Caki2 (cell line): ENCODE measurements at regions not wholly inside any gene's neighbourhood (a gene's known extent, or its start where the extent isn't known, plus 50 kb on each side); places are given as distances from the start of the nearest gene placed in this dataset.
"Not testable (repeated sequence)": the region's sequence is repeated elsewhere in the genome, so short reads cannot be mapped to it uniquely, and the experiment has no call there.

Source experiments
- DNase-seq: peaks from one replicate; pipeline ENCODE4 v3.0.0-alpha.2; 2015; ENCODE audit warnings: low read depth
- in situ Hi-C: cut with HindIII; loops from 2 replicates; pipeline ENCODE4 v1.10.0; 2016; ENCODE audit warnings: low sequenced_read_pairs, low pct_unique_long_range_greater_than_20kb, mixed read lengths

DNA sequence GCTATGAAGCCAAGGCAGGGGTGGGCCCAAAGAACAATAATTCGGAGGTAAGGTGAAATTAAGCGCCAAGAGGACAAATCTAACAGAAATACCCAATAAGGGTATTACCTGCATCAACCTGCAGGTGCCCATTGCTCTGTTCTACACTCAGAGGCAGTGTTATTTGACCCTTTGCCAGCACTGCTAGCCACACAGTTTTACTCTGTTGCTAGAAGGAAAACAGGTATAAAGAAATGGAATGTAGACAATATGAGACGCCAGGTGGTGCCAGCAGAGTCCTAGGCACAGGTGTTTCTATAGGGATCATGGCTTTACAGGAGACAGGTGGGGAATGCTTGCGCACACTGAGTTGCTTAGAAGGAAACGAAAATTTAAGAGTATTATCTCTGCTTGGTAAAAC is 201.3 kb downstream of the HTR1A start:
- in situ Hi-C loops: no loop called here

DNA sequence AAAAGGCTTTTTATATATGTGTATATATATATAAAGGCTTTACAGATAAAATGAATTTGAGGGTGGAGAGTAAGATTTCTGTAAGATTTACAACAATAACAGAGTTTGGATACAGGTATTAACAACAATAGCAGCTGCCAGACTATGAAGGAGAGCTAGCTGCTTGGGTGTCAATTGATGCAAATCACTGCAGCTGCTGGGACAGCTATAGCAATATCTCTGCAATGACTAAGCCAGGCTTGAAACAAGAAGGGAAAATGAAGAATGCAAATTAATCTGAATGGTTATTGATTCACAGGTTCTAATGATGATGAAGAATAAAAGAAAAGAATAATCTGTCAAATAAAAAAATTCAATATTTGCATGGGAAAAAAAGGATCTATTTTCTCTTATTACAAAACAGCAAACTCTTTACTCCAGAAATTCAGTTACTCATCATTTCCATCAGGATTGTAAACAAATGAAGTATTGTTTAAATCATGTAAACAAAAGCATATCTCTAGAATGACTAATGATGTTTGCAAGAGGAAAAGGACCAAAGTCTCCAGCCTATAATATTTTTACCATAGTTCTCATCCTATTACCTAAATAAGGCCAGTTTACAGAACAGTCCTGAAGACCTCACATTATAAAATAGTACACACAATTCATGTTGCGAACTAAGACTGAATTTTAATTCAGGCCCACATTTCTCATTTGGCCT is 219.0 kb downstream of the HTR1A start:
- in situ Hi-C loops: no loop called here
- no peak for DNase-seq

More for the DNA sequence above, 201.3 kb downstream of the HTR1A start:
- no peak for DNase-seq

DNA sequence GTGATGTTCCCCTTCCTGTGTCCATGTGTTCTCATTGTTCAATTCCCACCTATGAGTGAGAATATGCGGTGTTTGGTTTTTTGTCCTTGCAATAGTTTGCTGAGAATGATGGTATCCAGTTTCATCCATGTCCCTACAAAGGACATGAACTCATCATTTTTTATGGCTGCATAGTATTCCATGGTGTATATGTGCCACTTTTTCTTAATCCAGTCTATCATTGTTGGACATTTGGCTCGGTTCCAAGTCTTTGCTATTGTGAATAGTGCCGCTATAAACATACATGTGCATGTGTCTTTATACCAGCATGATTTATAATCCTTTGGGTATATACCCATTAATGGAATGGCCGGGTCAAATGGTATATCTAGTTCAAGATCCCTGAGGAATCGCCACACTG is 229.4 kb downstream of the HTR1A start:
- in situ Hi-C loops, DNase-seq: not testable (repeated sequence)

DNA sequence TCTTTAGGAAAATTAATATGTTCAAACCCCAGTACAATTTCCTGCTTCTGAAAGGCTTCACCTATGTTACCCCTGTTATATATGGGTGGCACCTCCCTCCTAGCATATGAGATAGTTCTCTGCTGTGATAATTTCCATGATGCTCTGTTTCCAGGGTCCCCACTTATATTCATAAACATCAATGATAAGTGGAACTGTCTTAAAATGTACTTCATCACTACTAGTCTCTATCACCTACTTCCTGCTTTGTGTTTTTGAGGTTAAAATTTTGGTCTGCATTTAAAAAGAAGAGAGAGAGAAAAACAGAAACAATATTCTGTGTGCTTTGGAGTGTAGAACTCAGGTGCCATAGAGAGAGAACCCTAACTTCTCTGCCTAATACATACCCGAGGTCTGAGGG is 234.7 kb downstream of the HTR1A start:
- in situ Hi-C loops: no loop called here
- no peak for DNase-seq

DNA sequence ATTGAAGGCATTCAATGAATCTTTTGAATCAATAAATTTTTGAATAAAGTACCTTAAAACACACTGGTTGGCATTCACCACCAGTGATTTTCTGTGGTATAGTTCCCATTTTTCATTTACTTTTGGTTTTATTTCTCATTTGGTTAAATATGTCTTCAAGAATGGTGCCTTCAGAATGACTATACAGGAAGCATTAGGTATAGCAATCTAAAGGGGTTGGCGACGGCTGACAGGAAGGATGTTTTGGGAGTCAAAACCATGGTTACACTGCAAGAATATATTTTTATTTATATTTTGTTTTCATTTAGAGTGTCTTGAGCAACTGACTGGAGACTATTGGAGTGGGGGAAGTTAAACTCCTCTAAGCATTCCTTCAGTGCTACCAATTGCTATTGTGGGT is 235.7 kb downstream of the HTR1A start:
- no peak for DNase-seq
- in situ Hi-C loops: no loop called here

DNA sequence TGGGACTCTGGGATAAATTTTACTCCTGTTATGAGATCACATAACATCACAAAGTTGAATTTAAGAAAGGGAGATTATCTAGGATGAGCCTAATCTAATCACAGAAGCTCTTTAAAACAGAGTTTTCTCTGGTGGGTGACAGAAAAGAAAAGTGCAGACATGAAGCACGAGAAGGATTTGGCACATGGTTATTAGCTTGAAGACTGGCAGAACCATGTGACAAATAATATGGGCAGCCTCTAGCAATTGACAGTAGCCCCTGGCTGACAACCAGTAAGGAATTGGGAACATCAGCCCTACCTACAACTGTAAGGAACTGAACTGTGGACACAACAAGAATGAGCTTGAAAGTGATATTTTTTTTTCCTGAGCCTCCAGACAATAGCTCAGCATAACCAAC is 243.1 kb downstream of the HTR1A start:
- DNase-seq: no peak
- in situ Hi-C loops: no loop called here

DNA sequence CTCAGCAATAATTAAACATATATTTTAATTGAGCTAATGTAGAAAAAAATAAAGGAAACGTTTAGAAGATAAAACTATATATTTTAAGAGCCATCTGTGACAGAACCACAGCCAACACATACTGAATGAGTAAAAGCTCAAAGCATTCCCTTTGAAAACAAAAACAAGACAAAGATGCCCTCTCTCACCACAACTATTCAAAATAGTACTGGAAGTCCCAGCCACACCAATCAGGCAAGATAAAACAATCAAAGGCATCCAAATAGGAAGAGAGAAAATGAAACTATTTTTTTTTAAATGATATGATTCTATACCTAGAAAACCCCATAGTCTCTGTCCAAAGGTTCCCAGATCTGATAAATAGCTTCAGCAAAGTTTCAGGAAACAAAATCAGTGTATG is 262.0 kb downstream of the HTR1A start:
- in situ Hi-C loops: no loop called here
- DNase-seq: no peak

DNA sequence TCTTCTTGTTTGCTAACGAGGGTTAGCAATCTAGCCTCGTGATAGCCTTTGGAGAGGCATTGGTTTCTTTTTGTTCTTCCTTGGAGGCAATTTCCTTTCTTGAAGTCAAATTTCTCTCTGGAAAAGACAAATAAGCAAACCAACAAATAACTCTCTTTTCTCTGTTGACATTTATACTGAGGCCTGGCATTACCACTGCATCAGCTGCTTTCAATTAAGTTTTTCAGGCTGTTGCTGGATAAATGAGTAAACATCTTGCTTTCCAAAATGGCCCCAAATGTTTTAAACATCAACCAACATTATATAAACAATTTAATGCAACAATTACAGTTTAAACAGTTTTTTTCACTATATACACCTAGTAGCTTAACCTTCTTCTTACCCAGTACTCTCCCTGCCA is 264.4 kb downstream of the HTR1A start:
- in situ Hi-C loops: no loop called here
- no peak for DNase-seq

DNA sequence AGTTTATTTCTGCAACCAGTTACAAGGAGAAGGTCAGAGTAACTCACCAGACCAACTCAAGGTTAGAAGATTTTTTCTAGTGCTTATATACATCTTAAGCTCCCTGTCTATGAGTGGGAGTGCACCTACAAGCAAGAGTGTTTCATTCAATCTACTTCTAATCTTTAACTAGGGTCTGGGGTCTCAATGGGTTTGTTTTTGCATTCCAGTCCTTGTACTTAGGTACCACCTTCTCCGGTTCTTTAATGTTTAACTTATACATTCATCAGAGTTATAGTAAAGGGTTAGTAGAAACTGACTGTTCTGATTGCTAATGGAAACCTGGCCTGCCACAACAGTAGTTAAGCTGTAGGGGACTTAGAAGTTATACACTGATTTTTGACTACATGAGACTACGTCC is 271.7 kb downstream of the HTR1A start:
- in situ Hi-C loops: no loop called here
- no peak for DNase-seq

DNA sequence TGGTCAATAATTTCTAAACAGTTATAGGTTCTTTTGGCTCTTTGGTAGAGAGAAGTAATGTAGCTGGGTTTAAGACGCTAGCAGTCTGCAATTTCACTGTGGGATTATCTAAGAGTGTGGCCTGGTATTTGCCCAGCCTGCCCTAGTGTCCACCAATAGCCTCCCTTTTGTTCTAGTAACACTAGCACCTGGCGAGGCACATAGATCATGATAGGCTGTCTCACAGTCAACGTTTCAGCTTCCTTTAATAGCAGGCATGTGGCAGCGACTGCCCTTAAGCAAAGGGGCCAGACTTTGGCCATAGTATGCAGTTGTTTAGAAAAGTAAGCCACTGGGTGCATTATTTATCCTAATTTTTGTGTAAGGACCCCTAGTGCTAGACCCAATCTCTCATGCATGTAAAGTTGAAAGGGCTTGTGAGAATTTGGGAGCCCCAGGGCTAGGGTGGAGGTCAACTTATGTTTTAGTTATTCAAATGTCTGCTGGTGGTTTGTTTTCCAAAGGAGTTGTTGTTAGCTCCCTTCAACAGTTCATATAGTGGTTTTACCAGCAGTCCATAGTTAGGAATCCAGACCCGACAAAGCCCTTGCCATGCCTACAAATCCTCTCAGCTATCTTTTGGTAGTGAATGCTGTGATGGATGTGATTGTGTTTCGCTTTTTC is 274.3 kb downstream of the HTR1A start:
- in situ Hi-C loops: no loop called here

DNA sequence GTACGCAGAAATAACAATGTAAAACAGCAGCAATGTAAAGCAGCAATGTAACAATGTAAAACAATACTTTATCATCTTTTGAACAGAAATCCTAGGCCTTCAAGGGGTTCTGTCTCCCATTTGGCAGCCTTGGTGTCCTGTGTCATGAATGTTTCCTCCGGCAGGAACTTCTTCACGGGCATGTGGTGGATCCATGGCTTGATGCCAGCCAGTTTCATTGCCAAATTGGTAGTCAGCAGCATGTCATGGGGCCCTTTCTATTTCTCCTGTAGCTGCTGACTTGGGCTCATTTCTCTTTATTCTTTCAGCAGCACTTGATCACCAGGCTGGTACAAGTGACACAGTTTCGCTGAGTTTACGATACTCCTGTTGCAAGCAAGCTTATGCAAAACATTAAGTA is 275.3 kb downstream of the HTR1A start:
- DNase-seq: no peak
- in situ Hi-C loops: no loop called here

More for the DNA sequence above, 274.3 kb downstream of the HTR1A start:
- no peak for DNase-seq

DNA sequence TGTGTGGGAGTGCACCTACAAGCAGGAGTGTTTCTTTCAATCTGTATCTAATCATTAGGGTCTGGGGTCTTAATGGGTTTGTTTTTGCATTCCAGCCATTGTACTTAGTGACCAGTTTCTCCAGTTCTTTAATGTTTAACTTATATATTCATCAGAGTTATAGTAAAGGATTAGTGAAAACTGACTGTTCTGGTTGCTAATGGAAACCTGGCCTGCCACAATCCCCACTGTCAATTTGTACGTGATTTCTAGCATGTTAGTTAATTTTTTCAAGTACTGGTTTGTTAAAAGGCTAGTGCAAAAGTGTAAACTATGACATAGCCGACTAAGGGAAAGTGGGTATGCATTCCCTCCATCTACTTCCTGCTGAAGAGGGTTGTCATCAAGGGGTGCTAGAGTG is 276.1 kb downstream of the HTR1A start:
- DNase-seq: no peak
- in situ Hi-C loops: no loop called here

DNA sequence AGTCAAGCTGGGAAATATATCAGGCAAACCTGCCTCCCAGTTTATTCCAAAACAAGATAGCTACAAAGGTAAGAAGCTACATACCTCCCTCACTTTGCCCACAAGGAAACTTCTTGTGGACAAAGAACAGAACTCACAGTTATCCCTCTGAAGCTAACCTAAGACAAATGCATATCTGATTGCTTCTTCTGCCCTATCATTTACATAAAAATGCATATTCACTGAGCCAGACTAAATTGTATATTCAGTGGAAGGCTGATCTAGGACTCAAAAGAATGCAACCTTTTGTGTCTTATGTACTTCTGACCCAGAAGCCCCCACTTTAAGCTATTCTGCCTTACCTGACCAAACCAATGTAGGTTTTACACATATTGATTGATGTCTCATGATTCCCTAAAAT is 276.8 kb downstream of the HTR1A start:
- DNase-seq: no peak
- in situ Hi-C loops: no loop called here

DNA sequence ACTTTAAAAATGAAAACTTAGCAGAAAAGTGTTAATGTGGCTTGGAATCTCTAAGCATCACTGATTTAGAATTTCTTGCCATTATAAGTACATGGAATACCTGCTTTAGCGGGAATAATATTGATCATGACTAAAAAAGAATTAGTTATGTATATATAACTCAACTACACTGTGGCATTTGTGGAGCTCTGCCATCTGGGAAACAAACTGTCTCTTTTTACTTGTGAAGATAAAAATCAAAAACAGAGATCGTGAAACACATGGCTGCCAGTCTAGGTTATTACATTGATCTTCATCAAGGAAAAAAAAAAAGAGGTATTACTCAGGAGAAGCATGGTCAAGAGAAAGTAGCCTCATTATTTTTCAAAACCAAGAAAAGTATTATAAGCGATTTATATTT is 287.4 kb downstream of the HTR1A start:
- in situ Hi-C loops: no loop called here
- no peak for DNase-seq

DNA sequence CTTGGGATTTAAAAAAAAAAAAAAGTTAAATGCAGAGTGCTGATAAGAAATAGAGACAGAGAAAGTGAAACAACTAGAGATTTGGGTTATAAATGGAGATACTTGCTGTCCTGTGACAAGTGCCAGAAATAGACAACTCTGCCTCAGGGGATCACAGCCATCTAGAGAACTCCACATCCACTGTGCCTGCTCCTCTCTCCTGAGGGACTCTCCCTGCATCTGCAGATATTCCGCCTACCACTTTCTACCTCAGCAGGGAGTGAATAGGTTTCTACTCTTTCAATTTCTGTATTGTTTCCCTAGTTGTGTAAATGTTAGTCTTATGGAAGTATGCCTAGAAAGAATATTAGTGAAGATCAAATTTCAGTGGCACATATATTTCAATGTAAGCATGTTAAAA is 307.2 kb downstream of the HTR1A start:
- in situ Hi-C loops: no loop called here
- DNase-seq: no peak

DNA sequence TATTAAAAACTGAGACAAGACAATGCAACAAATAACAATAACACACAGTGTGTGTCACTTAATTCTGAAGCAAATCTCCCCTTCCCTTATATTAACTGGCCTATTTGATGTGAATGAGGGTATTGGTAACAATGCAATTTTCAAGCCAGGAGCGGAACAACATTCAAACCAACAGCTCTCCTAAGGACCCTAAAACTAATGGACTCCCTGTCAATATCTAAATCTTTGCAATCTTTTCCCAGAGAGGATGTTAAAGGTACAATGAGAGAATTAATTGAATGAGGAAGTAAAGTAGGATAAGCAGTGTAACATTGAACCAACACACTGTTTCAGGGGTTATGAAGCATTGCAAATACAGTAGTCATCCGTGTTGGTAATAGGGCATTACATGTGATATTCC is 311.7 kb downstream of the HTR1A start:
- no peak for DNase-seq
- in situ Hi-C loops: no loop called here

DNA sequence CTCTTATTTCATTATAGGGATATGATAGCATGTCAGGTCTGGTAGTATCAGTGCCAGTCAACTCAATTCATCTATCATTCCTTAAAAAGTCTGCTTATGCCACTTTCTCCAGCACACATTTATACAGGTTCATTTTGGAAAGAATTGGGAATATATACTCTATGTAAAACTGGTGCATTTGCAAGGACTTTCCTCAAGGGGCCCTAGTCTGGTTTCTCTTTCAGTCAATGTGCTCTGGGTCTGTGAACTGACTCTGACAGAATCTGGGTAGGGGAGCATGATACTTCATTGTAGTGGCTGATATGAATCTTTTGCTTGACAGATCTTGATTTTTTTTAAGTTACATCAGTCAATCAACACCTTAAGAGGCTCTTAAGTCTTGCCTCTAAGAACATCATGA is 313.9 kb downstream of the HTR1A start:
- in situ Hi-C loops: no loop called here
- no peak for DNase-seq

DNA sequence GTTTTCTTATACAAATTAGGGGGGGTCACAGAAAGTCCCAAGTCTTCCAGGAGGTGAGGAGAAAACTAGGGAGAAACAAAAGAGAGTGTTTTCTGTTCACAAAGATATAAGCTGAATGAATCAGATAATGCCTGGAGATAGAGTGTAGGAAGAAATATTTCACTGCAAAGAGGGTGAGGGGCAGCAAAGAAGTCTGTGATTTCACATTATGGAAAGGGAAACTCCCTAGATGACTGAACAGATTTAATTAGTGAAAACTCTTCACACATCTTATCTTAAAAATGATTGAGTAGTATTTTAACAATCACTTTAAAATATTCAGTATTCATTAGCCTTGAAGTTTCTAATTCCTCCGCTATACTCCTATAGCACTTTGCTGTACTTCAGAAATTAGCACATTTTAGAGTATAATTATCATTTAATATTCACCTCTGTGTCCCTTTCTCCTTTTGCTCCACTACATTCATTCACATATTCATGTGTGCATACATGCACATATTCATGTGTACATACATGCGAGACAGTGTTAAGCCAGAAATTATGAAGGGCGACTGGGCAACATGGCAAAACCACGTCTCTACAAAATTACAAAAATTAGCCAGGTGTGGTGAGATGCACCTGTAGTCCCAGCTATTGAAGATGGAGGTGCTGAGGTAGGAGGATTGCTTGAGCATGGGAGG is 332.2 kb downstream of the HTR1A start:
- in situ Hi-C loops: no loop called here

DNA sequence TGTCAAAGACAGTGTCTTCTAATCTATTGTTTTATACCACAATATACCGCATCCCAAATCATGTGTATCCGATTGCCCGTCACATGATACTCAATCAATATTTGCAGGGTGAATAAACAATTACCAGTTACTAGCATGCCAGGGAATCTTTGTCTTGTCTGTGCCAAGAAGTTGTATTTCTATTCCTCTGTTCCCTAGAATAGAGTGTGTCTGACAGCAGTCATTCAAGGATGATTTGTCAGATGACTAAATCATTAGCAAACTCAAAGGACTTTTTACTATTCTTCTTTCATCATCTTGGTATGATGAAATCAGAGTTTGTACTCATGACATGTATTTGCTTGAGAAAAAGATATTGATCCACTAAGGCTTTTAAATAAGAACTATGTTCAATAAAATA is 348.8 kb downstream of the HTR1A start:
- no peak for DNase-seq

More for the DNA sequence above, 332.2 kb downstream of the HTR1A start:
- no peak for DNase-seq

DNA sequence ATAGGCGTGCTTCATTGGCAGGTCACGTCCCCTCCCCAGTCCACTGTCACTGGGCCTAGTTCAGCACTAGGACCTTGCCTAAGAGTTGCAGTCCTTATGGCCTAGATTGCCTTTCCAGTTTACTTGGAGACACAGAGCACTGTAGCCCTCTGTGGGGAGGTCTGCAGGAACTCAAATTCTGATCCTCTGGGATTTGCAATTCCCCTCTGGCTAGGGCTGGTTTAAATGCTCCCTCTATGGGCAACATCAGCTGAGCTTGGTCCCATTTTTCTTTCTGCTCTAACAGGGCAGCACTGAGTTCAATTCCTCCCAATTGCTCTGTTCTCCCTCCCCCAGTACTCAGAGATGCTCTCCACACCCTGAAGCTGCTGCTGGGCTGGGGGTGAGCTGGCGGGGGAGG is 358.2 kb downstream of the HTR1A start:
- no peak for DNase-seq
- in situ Hi-C loops: no loop called here

More for the DNA sequence above, 348.8 kb downstream of the HTR1A start:
- in situ Hi-C loops: no loop called here
